ENCODE measurements at regions not wholly inside any gene's neighbourhood (a gene's known extent, or its start where the extent isn't known, plus 50 kb on each side); places are given as distances from the start of the nearest gene placed in this dataset.

- DNase-seq (ENCODE audit: low read depth in 1 of 2, low spot score in 1 of 2): no peak
Observed at GRCh38 chr6:14977747-14978382, 268.0 kb upstream of the JARID2 start.

- DNase-seq (ENCODE audit: low read depth in 1 of 2, low spot score in 1 of 2): no peak
Observed at GRCh38 chr6:14981960-14982359, 263.9 kb upstream of the JARID2 start.

DNA sequence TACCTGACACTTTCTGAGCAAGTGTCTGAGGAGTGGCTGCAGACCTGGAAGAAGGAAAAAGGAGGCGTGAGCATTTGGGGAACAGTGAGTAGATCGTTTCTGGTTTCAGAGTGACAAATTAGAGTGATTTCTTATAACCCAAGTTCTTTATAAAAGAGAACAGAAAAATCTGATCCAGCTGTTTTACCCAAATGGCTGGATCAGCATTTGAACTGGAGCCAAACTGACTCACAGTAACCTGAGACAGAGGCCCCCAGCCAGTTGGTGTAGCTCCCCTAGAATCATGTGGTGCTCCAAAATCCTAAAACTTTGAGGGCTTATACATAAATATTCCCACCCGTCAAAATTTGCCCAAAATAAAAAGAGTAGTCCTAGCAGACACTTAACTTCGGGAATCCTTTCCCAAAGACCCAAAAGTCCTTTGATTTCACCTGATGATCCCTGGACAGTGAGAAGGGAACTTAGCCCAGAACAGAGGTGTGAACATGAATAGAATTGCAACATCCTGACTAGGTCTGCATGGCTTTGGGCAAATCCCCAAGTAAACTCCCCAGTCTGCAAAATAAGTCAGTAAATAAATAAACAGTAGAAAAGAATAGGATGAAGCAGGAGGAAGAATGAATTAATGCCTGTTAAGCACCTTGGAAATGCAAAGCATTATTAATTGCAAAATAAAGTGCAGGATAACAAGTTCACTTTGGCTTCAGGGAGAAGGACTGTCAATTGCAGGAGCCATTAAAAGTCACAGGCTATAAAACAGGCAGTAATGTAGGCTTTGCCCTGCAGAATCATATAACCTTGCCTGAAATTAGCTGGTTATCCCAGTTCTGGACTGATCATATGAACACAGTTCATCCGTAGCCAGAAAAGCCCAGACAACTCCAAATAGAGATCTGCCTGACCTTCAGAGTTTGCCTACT lies 262.0 kb upstream of the JARID2 start:
- no peak for DNase-seq (ENCODE audit: low read depth in 1 of 2, low spot score in 1 of 2)

GRCh38 chr6:14984519-14984853 lies 261.4 kb upstream of the JARID2 start:
- no peak for DNase-seq (ENCODE audit: low read depth in 1 of 2, low spot score in 1 of 2)

DNA sequence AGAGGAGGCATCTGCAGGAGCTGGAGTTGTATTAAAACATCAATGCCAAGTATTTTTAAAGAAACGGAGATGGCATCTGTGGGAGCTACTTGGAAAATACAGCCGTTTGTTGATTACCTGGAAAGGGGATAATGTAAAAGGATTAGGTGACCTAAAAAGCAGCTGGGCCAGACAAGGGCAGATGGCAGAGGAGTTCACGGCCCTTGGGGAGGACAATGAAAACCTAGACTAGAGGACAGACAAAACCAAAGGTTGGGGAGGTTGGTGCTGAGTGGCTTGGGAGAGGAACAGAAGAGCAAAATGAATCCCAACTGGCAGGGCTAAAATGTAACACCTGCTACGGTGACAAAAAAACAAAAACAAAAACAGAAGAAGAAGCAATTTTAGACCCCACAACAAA lies 260.5 kb upstream of the JARID2 start:
- DNase-seq (ENCODE audit: low read depth in 1 of 2, low spot score in 1 of 2): no peak

DNA sequence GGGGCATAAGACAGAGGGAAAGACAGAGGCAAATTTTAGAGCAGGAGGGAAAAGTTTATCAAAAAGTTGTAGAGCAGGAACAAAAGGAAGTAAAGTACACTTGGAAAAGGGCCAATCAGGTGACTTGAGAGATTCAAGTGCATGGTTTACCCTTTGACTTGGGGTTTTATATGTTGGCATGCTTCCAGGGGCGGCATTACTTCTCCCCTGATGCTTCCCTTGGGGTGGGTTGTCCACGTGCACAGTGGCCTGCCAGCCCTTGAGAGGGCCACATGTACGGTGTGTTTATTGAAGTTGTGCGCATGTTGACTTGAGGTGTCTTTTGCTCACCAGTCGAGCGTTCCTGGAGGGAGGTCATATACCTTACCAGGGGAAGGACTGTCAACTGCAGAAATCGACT lies 259.5 kb upstream of the JARID2 start:
- no peak for DNase-seq (ENCODE audit: low read depth in 1 of 2, low spot score in 1 of 2)

DNA sequence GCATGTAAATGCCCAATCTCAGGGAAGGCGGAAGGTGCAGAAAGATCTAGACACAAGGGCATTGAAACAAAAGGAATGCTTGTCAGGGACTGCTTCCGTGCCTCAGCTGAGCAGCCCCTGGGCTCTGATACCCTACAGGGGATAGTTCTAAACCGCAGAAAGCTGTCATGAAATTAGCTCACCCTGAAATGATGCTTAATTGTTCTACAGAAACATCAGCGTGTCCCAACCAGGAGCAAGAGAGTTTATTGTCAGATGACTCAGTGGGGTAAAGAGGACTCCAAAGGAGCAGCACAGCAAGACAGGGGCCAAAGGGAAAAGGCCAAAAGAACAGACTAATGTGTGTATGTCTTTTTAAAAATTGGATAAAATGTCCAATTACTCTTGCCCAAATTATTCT lies 258.4 kb upstream of the JARID2 start:
- DNase-seq (ENCODE audit: low read depth in 1 of 2, low spot score in 1 of 2): no peak

DNA sequence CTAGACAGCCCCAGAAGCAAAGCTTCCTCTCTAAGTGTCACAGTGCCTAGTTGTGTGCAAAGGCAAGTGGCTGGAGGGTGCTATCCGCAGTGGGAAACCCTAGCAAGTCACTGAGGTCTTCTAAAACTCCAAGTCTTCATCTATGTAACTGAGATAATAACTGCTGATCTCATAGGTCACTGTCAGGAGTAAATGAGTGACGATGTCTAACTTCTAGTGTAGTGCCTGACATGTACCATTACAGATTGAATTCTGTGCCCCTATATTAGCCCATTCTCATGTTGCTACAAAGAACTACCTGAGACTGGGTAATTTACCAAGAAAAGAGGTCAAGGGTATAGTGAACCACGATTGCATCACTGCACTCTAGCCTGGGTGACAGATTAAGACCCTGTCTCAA lies 253.5 kb upstream of the JARID2 start:
- no peak for DNase-seq (ENCODE audit: low read depth in 1 of 2, low spot score in 1 of 2)

- DNase-seq (ENCODE audit: low read depth in 1 of 2, low spot score in 1 of 2): no peak
Observed at GRCh38 chr6:14995208-14995607, 250.7 kb upstream of the JARID2 start.

- no peak for DNase-seq (ENCODE audit: low read depth in 1 of 2, low spot score in 1 of 2)
Observed at GRCh38 chr6:14995966-14996602, 249.8 kb upstream of the JARID2 start.

DNA sequence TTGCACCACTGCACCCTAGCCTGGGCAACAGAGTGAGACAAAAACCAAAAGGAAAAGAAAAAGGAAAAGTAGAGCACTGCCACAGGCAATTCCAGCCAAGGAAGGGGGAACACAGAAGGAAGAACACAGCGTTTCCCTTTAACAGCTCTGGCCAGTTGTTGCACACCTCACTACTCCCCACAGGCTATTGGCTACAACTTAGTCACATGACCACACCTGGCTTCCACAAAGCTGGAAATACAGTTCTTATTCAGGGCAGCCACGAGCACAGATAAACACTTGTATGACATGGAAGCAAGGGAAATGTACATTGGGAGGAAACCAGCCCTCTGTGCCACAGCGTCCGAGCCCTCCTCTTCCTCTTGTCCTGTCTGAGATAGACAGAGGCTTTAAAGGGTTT lies 249.0 kb upstream of the JARID2 start:
- DNase-seq (ENCODE audit: low read depth in 1 of 2, low spot score in 1 of 2): no peak

GRCh38 chr6:14997507-14997906 lies 248.4 kb upstream of the JARID2 start:
- DNase-seq (ENCODE audit: low read depth in 1 of 2, low spot score in 1 of 2): no peak

GRCh38 chr6:14999106-14999505 lies 246.8 kb upstream of the JARID2 start:
- DNase-seq (ENCODE audit: low read depth in 1 of 2, low spot score in 1 of 2): no peak

GRCh38 chr6:15001326-15001910 lies 244.5 kb upstream of the JARID2 start:
- DNase-seq (ENCODE audit: low read depth in 1 of 2, low spot score in 1 of 2): no peak

DNA sequence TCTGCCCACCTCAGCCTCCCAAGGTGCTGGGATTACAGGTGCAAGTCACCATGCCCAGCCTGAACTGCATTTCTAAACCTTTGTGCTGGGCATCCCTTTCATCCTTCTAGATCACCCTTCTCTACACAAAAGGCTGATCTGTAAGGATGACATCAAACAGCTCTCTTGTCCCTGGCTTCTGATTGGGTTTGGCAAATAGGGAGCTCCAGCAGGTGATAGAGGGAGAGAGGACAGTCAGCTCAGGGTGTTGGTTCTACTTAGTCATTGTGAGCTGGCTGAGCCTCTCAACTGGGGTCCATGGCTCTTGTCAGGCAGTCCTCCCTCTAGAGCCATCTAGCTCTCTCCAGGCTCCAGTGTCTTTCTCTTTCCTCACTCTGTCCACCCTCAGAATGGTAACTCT lies 237.6 kb upstream of the JARID2 start:
- DNase-seq (ENCODE audit: low read depth in 1 of 2, low spot score in 1 of 2): no peak

GRCh38 chr6:15014958-15015357 lies 230.9 kb upstream of the JARID2 start:
- DNase-seq (ENCODE audit: low read depth in 1 of 2, low spot score in 1 of 2): no peak

DNA sequence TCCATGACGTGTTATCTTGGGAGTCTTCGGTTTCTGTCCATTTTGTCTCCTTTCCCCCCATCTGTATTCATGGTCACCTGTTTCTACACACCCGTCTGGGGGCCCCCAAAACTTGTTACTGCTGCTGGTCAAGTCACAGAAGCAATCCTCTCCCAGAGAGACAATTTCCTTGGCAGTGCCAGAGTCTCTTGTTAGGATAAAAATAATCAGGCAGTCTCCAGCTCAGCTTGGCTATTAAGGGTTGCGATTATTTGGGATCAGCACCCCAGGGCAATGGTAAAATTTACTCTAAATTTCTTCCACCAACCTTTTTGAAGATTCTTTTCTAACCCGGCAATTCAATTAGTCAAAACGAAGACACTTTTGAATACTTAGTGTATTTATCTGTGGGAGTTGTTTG lies 229.1 kb upstream of the JARID2 start:
- DNase-seq (ENCODE audit: low read depth in 1 of 2, low spot score in 1 of 2): no peak

DNA sequence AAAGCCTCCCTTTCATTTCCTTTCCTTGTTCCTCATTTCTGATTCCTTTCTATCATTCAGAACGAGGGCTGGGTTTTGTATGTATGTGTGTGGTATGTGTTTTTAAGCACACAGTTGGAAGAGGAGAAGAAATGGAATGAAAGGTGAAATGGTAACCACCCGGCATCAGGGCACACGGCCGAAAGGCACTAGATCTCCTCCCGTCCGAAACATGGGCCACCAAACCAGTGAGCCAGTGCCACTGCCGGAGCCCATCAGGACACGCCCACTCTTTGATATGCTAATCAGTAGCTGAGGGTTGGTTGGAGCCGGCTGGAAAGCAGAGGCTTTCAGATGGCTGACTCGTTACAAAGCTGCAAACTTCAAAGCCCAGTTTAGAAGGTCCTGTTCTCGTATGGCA lies 228.6 kb upstream of the JARID2 start:
- no peak for DNase-seq (ENCODE audit: low read depth in 1 of 2, low spot score in 1 of 2)

- no peak for DNase-seq (ENCODE audit: low read depth in 1 of 2, low spot score in 1 of 2)
Observed at GRCh38 chr6:15017803-15018202, 228.1 kb upstream of the JARID2 start.

DNA sequence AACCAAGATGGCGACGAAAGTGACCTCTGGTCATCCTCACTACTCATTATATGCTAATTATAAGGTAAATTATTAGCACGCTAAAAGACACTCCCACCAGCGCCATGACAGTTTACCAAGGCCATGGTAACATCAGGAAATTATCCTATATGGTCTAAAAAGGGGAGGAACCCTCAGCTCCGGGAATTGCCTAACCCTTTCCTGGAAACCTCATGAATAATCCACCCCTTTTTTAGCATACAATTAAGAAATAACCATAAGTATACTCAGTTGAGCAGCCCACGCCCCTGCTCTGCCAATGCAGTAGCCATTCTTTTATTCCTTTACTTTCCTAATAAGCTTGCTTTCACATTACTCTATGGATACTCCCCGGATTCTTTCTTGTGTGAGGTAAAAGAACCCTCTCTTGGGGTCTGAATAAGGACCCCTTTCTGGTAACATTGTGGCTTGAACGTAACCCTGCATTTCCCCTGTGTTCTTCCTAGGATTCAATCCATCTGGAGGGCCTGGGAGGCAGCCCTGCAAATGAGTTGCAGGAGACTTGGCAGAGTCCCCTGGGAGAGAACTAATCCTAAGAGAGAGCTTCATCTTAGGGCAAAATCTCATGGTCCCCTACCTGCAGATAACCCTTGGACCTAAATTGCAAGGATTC lies 225.6 kb upstream of the JARID2 start:
- no peak for DNase-seq (ENCODE audit: low read depth in 1 of 2, low spot score in 1 of 2)

DNA sequence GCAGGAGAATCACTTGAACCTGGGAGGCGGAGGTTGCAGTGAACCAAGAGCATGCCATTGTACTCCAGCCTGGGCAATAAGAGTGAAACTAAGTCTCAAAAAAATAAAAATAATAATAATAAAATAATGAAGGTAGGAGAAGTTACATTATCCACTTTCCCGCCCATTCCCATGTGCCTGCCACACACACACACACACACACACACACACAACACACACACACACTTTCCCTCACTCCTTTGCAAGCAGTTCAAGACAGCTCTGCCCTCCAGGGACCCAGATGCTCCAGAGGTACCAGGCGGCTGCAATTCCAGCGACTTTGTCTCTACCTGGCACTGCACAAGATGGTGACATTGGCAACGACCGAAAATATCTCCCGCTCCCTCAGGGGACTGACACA lies 224.8 kb upstream of the JARID2 start:
- no peak for DNase-seq (ENCODE audit: low read depth in 1 of 2, low spot score in 1 of 2)
